ENCODE measurements at regions not wholly inside any gene's neighbourhood (a gene's known extent, or its start where the extent isn't known, plus 50 kb on each side); places are given as distances from the start of the nearest gene placed in this dataset.
A peak's percentile ranks its signal among the peaks of the same experiment; 100 is the strongest.
"Not testable (repeated sequence)": the region's sequence is repeated elsewhere in the genome, so short reads cannot be mapped to it uniquely, and the experiment has no call there.

GRCh38 chr3:23723930-23724329, 81.8 kb upstream of the UBE2E1 start:
- TF ChIP-seq POLR2A (IDR thresholded peaks at IDR 0.05) (no peak), CTCF (IDR thresholded peaks at IDR 0.05) (no peak)
- intact Hi-C loops (cut with DNase I): no loop called here
- ATAC-seq: peak; percentile 35

GRCh38 chr3:23726811-23727548, 78.8 kb upstream of the UBE2E1 start:
- no peak overlapping the region for H3K4me3 ChIP-seq
- no peaks in the 10 kb centered on the region for H3K4me1 ChIP-seq
- no peaks in the 10 kb centered on the region for H3K9me3 ChIP-seq
- DNase-seq (no peak), ATAC-seq (no peak)
- TF ChIP-seq POLR2A (IDR thresholded peaks at IDR 0.05) (no peak), CTCF (IDR thresholded peaks at IDR 0.05) (no peak)
- no peaks in the 10 kb centered on the region for H3K36me3 ChIP-seq (replicated peaks in 1 of 2; ENCODE audit: insufficient read depth in 1 of 2, low read depth in 2 of 2)
- H3K27me3 ChIP-seq: no peaks in the 10 kb centered on the region
- no peak overlapping the region for H3K27ac ChIP-seq
- intact Hi-C loops (cut with DNase I): no loop called here
- 80 to 90% methylated on average over 5 of the region's 5 CpGs for WGBS, 2 donors

More at GRCh38 chr3:23723930-23724329, 81.8 kb upstream of the UBE2E1 start:
- Histone ChIP-seq H3K4me1 (no peaks in the 10 kb centered on the region), H3K36me3 (replicated peaks in 1 of 2; ENCODE audit: insufficient read depth in 1 of 2, low read depth in 2 of 2) (no peaks in the 10 kb centered on the region), H3K27ac (no peak overlapping the region), H3K4me3 (no peak overlapping the region), H3K9me3 (no peaks in the 10 kb centered on the region), H3K27me3 (no peaks in the 10 kb centered on the region)
- no peak for DNase-seq

GRCh38 chr3:23728601-23729117, 77.1 kb upstream of the UBE2E1 start:
- H3K27me3 ChIP-seq: no peaks in the 10 kb centered on the region
- no peak overlapping the region for H3K27ac ChIP-seq
- no peak for DNase-seq
- intact Hi-C loops (cut with DNase I): no loop called here
- H3K9me3 ChIP-seq: no peaks in the 10 kb centered on the region
- H3K4me3 ChIP-seq: no peak overlapping the region
- no peak for ATAC-seq
- no peaks in the 10 kb centered on the region for H3K36me3 ChIP-seq (replicated peaks in 1 of 2; ENCODE audit: insufficient read depth in 1 of 2, low read depth in 2 of 2)
- WGBS, 2 donors: 78 to 93% methylated on average over 4 of the region's 4 CpGs
- TF ChIP-seq CTCF (IDR thresholded peaks at IDR 0.05) (no peak), POLR2A (IDR thresholded peaks at IDR 0.05) (no peak)
- no peaks in the 10 kb centered on the region for H3K4me1 ChIP-seq

- H3K36me3 ChIP-seq (replicated peaks in 1 of 2; ENCODE audit: insufficient read depth in 1 of 2, low read depth in 2 of 2); H3K4me1 ChIP-seq; intact Hi-C loops (cut with DNase I); H3K27me3 ChIP-seq; H3K27ac ChIP-seq; H3K9me3 ChIP-seq; DNase-seq; H3K4me3 ChIP-seq; ATAC-seq: not testable (repeated sequence)
- WGBS, 2 donors: 91 to 100% methylated on average over 5 to 6 of the region's 6 CpGs
Observed at GRCh38 chr3:23729362-23729761, 76.4 kb upstream of the UBE2E1 start.

GRCh38 chr3:23734481-23734880, 71.3 kb upstream of the UBE2E1 start:
- Histone ChIP-seq H3K27ac (no peak overlapping the region), H3K36me3 (replicated peaks in 1 of 2; ENCODE audit: insufficient read depth in 1 of 2, low read depth in 2 of 2) (no peaks in the 10 kb centered on the region), H3K4me3 (no peak overlapping the region), H3K9me3 (no peaks in the 10 kb centered on the region), H3K4me1 (peaks cover 14% of the 10 kb centered on the region), H3K27me3 (no peaks in the 10 kb centered on the region)
- no peak for DNase-seq
- TF ChIP-seq POLR2A (IDR thresholded peaks at IDR 0.05): no peak
- TF ChIP-seq CTCF (IDR thresholded peaks at IDR 0.05): no peak
- no peak for ATAC-seq
- WGBS, 2 donors: 98 to 100% methylated on average over 3 of the region's 3 CpGs
- intact Hi-C loops (cut with DNase I): no loop called here
